HEK293T (cell line): ENCODE measurements at regions not wholly inside any gene's neighbourhood (a gene's known extent, or its start where the extent isn't known, plus 50 kb on each side); places are given as distances from the start of the nearest gene placed in this dataset.

ENCODE experiments used
- CTCF ChIA-PET: fragments of 350-600 bp; formaldehyde crosslinking; extraction: SDS; loops from one replicate; lab custom pipeline; 2021; ENCODE audit warnings: antibody characterized with exemption, inconsistent platforms; lab: Yijun Ruan, JAX
- POLR2A ChIA-PET: fragments of 350-600 bp; formaldehyde crosslinking; extraction: SDS; loops from one replicate; lab custom pipeline; 2020; ENCODE audit warnings: antibody characterized with exemption, inconsistent platforms; lab: Yijun Ruan, JAX
- DNase-seq: peaks from one replicate; pipeline ENCODE4 v3.0.0; 2012; ENCODE audit warnings: mixed read lengths; ENCODE audit errors: extremely low spot score
- ARNT ChIP-seq: fragments of 450-650 bp; IDR thresholded peaks from 2 replicates; pipeline ENCODE4 v1.6.1; 2017; ENCODE audit warnings: mild to moderate bottlenecking
- BHLHE40 ChIP-seq: fragments of 450-650 bp; IDR thresholded peaks from 2 replicates; pipeline ENCODE4 v1.6.1; 2016; ENCODE audit warnings: mild to moderate bottlenecking, moderate library complexity, borderline replicate concordance
- CTBP1 ChIP-seq: fragments of 450-650 bp; IDR thresholded peaks from 2 replicates; pipeline ENCODE4 v1.6.1; 2016; ENCODE audit warnings: borderline replicate concordance
- ELF4 ChIP-seq: fragments of 450-650 bp; IDR thresholded peaks from 2 replicates; pipeline ENCODE4 v1.6.1; 2017; ENCODE audit warnings: antibody characterized with exemption
- FOXA1 ChIP-seq: fragments of 450-650 bp; IDR thresholded peaks from 2 replicates; pipeline ENCODE4 v1.6.1; 2016; ENCODE audit warnings: mild to moderate bottlenecking
- FOXK2 ChIP-seq: fragments of 450-650 bp; IDR thresholded peaks from 2 replicates; pipeline ENCODE4 v1.6.1; 2016; ENCODE audit warnings: mild to moderate bottlenecking
- FOXM1 ChIP-seq: fragments of 450-650 bp; IDR thresholded peaks from 2 replicates; pipeline ENCODE4 v1.6.1; 2017; ENCODE audit warnings: mild to moderate bottlenecking, borderline replicate concordance
- HDGF ChIP-seq: fragments of 450-650 bp; IDR thresholded peaks from 2 replicates; pipeline ENCODE4 v1.6.1; 2017; ENCODE audit warnings: antibody characterized with exemption, borderline replicate concordance
- L3MBTL2 ChIP-seq: fragments of 450-650 bp; conservative IDR thresholded peaks from 2 replicates; pipeline ENCODE4 v1.6.1; 2016; ENCODE audit warnings: mild to moderate bottlenecking
- LEF1 ChIP-seq: fragments of 450-650 bp; IDR thresholded peaks from 2 replicates; pipeline ENCODE4 v1.6.1; 2017; ENCODE audit warnings: mild to moderate bottlenecking, borderline replicate concordance
- NFRKB ChIP-seq: fragments of 450-650 bp; IDR thresholded peaks from 2 replicates; pipeline ENCODE4 v1.6.1; 2016; ENCODE audit warnings: mild to moderate bottlenecking, moderate library complexity
- PKNOX1 ChIP-seq: fragments of 450-650 bp; IDR thresholded peaks from 2 replicates; pipeline ENCODE4 v1.6.1; 2016
- SP1 ChIP-seq: fragments of 450-650 bp; IDR thresholded peaks from 2 replicates; pipeline ENCODE4 v1.6.1; 2017
- SUZ12 ChIP-seq: fragments of 450-650 bp; IDR thresholded peaks from 2 replicates; pipeline ENCODE4 v1.6.1; 2016; ENCODE audit warnings: mild to moderate bottlenecking
- TARDBP ChIP-seq: fragments of 450-650 bp; IDR thresholded peaks from 2 replicates; pipeline ENCODE4 v1.6.1; 2016
- ZNF384 ChIP-seq: fragments of 450-650 bp; IDR thresholded peaks from 2 replicates; pipeline ENCODE4 v1.6.1; 2016

DNA sequence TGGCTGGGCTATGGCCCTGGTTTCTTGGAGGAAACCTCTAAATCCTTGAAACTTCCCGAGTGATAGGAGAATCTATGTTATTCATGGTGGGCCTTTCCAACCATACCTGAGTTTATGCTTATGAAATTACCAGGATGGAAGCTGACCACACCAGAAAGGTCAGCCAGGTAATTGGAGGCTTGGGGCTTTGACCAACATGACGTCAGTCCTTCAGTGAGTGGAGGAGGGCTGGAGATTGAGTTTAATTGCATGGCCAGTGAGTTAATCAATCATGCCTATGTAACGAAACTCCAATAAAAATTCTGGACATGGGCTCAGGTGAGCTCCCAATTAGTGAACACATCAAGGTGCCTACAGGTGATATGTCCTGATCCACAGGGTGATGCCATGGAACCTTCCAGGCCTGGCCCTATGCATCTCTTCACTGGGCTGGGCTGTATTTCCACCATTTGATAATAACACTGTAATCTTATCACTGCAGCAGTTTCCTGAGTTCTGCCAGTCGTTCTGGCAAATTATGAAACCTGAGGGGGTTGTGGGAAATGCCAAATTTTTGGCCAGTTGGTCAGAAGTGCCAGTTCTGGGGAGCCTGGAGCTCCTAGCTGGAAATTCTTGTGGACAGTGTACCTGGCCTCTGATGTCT is 106.5 kb downstream of the CDH26 start:
- POLR2A ChIA-PET, result no interaction called here
- DNase-seq, result no peak
- TF ChIP-seq FOXA1, result no peak
- no peak for TF ChIP-seq ELF4
- TF ChIP-seq LEF1, result no peak
- no peak for TF ChIP-seq PKNOX1
- no peak for TF ChIP-seq CTBP1
- no peak for TF ChIP-seq ARNT
- no peak for TF ChIP-seq SP1
- TF ChIP-seq TARDBP, result no peak
- no peak for TF ChIP-seq L3MBTL2
- no peak for TF ChIP-seq NFRKB
- TF ChIP-seq HDGF, result no peak
- TF ChIP-seq FOXK2, result no peak
- no peak for TF ChIP-seq ZNF384
- TF ChIP-seq SUZ12, result no peak
- no peak for TF ChIP-seq BHLHE40
- TF ChIP-seq FOXM1, result no peak
- CTCF ChIA-PET, result no interaction called here

GRCh38 chr20:60065741-60066437 is 107.7 kb downstream of the CDH26 start:
- TF ChIP-seq PKNOX1 (no peak), CTBP1 (no peak), NFRKB (no peak), ELF4 (no peak), L3MBTL2 (no peak), SP1 (no peak), ARNT (no peak), BHLHE40 (no peak), FOXK2 (no peak), FOXM1 (no peak), SUZ12 (no peak), LEF1 (no peak), ZNF384 (no peak), TARDBP (no peak), HDGF (no peak), FOXA1 (no peak)
- no peak for DNase-seq
- ChIA-PET CTCF (no interaction called here), POLR2A (no interaction called here)

- no peak for DNase-seq
- TF ChIP-seq FOXK2 (no peak), SP1 (no peak), BHLHE40 (no peak), TARDBP (no peak)
- POLR2A ChIA-PET, result no interaction called here
- CTCF ChIA-PET, result no interaction called here
These were observed 108.2 kb downstream of the CDH26 start for GRCh38 chr20:60066438-60066823.

DNA sequence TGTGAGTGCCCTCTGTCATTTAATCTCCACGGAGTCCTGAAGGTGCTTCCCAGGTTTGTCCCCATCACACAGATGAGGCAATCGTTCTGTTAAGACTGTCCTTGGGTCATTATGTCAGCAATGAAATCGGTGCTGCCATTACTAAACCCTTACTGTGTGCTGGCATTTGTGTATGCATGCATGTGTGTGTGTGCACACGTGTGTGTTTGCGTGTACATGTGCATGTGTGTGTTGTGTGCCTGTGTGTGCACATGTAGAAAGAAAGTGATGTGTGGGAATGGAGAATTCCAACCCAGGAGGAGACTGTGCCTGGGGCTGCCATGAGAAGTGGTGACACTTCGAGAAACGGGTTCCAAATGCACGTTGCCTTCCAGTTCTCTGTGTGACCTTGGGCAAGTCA is 110.3 kb downstream of the CDH26 start:
- POLR2A ChIA-PET, result no interaction called here
- CTCF ChIA-PET, result no interaction called here

DNA sequence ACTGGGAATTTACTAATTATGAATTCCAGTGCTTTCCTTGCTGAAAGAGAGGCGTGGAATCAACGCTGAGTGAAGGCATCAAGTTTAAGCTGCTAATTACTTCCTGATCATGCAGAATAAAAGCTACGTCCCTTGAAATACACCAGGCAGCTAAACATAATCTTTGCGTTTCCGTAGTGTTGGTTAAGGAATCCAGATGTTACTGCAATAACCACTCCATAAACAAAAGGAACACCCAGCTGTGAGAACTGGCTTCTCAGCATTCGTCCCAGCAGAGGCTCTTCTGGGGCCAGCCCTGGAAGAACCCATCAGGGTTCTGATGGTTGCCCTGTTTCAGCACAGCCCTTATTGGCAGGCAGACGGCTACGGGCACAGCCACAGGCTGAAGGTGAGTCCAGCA is 111.4 kb downstream of the CDH26 start:
- TF ChIP-seq FOXM1 (no peak), SUZ12 (no peak), CTBP1 (no peak)
- POLR2A ChIA-PET, result interaction anchor here (1.2 kb wide), 1 partner anchor 11 kb away, joined by 3 read pairs; no protein-coding TSS in a partner anchor
- DNase-seq, result no peak
- CTCF ChIA-PET, result no interaction called here

More for the DNA sequence above, 110.3 kb downstream of the CDH26 start:
- DNase-seq, result no peak
- TF ChIP-seq ZNF384, result no peak
- TF ChIP-seq ARNT, result no peak
- TF ChIP-seq PKNOX1, result no peak
- TF ChIP-seq L3MBTL2, result no peak
- no peak for TF ChIP-seq SUZ12
- TF ChIP-seq ELF4, result no peak
- TF ChIP-seq LEF1, result no peak
- TF ChIP-seq BHLHE40, result no peak
- no peak for TF ChIP-seq NFRKB
- TF ChIP-seq FOXM1, result no peak
- no peak for TF ChIP-seq SP1
- no peak for TF ChIP-seq FOXA1

- DNase-seq, result no peak
- POLR2A ChIA-PET, result no interaction called here
- TF ChIP-seq HDGF, result no peak
- TF ChIP-seq CTBP1, result no peak
- no peak for TF ChIP-seq ARNT
- no peak for TF ChIP-seq PKNOX1
- no peak for TF ChIP-seq FOXK2
- no peak for TF ChIP-seq SUZ12
- no peak for TF ChIP-seq TARDBP
- TF ChIP-seq ELF4, result no peak
- TF ChIP-seq FOXM1, result no peak
- no peak for TF ChIP-seq ZNF384
- TF ChIP-seq LEF1, result no peak
- CTCF ChIA-PET, result no interaction called here
These were observed 112.6 kb downstream of the CDH26 start for GRCh38 chr20:60070791-60071190.
